GM18861 (cell line): ENCODE measurements at regions not wholly inside any gene's neighbourhood (a gene's known extent, or its start where the extent isn't known, plus 50 kb on each side); places are given as distances from the start of the nearest gene placed in this dataset.

ENCODE experiments used
- ATAC-seq: cut with Tn5 transposase; IDR thresholded peaks from one replicate; pipeline ENCODE4 v1.9.1; 2021; ENCODE audit not compliant: unreplicated experiment

DNA sequence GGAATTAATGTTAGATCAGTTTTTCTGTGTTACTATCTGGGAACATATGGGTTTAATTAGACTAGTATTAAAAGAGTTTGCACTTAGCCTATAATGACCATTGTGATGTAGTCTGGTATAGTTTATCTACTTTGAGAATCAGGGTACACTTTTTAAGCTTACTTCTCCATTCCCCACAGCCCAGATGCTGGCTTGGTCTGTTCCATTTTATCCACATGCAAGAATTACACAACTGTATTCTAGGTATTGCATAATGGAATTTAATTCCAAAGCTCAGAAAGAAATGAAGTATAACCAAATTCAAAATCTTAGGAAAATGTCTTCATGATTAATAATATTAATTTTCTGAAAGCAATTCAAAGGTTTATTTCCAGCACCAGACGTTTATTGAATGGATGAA, 122.2 kb upstream of the PDGFD start:
- ATAC-seq: no peak

DNA sequence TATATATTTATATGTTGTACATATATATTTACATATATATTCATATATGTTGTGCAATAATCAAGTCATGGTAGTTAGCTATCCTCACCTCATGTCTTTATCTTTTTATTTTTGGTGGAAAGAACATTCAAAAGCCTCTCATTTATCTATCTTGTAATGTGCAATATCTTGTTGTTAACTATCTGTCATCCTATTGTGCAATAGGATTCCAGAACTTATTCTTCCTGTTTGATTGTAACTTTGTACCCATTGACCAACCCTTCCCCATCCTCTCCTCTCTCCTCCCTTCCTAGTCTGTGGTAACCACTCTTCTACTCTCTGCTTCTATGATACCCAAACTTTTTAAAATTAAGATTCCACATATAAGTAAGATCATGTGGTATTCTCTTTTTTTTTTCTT, 115.6 kb upstream of the PDGFD start:
- no peak for ATAC-seq

DNA sequence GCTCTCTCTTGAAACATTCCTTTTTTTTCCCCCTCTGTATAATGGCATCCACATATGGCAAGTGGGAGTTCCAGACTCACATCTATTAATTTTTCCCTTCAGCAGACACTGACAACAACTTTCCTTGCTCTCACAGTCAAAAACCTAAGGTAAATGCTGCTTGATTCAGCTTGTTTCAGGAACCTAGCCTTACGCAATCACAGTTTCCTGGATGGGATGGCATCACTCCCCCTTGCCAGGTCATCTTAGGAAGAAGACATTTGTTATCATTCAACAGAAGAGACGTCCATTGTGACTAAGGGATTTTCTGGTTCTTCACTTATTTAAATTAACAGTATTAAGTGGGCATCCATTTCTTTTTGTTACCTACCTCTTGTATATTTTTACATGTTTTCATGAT, 112.0 kb upstream of the PDGFD start:
- no peak for ATAC-seq

DNA sequence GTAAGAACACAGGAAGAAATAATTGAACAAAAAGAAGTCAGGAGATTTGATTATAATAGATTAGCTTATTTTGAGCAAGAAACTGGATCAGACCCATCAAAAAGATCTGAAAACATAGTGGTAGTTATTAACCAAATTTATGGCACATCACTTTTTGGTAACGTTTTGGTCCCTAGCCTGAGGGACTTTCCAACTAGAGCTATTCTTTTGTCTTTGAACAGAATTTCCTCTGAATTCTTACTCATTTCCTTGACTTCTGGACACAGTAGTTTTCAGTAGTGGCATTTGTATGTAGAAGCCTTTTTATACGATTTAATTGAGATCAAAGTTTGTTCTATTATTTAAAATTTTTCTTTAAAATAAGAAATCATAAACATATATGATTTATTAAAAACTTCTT, 96.5 kb upstream of the PDGFD start:
- ATAC-seq: no peak

DNA sequence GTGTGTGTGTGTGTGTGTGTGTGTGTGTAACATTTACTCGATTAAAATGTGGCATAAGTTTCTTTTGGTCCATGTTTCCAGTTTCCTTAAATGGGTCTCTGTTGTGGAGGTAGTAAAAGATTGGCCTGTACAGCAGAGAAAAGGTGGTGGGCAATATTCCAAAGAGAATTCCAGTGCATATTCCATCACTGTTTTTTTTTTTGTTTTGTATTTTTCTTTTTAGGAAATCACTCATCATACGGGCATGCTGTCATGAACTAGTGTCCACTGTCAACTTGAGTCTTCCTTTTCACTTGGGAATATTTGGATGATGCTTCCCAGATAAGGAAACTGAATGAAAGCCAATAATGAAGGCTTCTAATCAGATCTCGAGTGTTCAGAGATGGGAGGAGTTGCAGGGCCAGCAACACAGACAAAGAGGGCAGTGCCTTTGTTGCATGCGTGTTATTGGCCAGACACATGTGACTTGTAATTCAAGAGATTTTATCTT, 95.2 kb upstream of the PDGFD start:
- no peak for ATAC-seq

DNA sequence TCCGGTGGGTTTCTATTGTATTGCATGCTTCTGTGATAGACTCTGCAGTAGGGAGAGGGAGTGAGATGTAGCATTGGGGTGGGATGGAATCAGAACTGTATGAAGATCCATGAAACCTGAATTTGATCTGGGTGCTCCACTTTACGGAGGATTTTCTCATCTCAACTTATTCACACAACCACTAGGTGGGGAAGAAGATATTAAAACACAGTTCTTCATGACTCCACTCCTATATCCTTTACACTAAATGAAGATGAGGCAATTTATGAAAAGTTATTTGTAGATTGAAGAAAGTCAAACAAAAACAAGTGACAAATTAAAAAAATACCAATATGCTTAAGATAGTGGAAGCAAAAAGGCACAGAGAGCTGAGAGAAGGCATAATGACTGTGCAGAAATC, 92.6 kb upstream of the PDGFD start:
- no peak for ATAC-seq

DNA sequence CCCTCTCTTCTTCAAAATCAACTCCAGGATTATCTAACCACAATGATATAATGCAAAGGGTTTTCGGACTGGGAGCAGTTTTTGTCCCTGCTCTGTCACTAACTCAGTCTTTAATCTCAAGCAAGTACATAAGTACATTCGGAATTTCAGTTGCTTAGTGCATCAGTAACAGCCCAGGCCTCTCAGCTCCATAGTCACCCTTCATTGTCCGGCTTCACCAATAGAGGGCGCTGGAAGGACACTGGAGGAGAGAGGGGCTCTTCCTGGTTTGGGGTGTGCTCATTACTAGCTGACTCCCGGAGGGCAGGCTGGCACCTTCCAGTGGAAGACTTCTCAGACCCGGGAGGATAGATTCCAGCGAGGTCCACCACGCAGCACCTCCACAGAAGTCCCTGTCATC, 90.4 kb upstream of the PDGFD start:
- ATAC-seq: peak; percentile 74

DNA sequence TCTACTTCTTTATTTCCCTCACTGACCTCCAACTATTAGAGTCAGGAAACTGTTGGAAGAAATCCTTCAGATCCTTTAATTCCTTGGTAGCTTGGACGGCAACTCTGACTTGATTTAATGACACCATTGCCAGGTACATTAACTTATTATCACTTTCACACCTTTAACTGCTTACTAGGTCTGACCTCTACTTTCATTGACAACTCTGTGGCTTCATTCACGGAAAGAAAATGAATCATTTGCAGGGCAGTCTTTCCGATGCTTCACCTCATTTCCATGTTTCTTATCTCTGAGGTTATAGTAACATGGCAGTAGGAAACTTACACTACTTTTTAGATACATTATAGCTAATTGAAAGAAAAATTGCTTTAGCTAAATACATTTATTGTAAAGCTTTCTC, 82.6 kb upstream of the PDGFD start:
- ATAC-seq: no peak

DNA sequence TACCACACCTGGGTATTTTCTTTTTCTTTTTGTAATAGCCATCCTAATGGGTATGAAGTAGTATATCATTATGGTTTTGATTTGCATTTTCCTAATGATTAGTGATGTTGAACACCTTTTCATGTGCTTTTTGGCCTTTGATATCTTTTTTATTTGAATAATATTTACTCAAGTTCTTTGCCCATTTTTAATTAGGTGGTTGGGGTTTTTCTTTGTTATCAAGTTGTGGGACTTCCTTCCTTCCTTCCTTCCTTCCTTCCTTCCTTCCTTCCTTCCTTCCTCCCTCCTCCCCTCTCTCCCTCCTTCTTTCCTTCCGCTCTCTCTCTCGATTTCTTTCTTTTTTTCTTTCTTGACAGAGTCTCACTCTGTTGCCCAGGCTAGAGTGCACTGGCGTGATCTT, 75.0 kb upstream of the PDGFD start:
- no peak for ATAC-seq

DNA sequence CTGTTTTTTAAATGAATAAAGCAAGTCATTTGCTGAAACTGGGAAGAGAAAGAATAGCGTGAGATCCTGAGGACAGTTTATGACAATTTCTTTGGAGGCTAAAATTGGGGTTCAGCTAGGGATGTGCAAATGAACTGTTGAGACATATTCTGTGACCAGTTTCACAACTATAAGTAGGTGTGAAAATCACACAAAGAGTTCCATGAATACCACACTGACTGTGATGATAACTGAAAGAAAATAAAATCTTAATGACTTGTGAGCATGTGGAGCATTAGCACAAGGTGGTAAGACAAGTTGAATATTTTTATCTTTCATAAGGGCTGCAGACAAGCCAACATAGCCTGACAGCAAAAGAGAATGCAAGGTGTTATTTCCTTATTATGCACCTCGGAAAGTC, 61.1 kb upstream of the PDGFD start:
- no peak for ATAC-seq

DNA sequence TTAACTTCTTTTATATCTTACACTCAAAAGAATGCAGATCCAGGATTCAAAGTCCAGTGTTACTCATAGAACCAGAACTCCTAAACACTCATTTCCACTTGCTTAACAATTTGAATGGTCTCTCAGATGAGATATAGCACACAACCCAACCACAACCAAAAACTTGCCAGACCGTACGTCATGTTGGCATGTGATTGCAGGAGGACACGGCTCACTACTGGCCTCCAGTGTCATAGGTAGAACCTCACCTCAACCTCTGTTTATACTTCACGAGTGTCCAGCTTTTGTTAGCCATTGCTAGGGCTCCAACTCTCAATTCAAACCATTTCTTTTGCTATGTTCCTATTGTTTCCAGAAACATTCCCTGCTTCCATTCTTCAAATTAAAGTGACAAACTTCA, 58.5 kb upstream of the PDGFD start:
- ATAC-seq: no peak

DNA sequence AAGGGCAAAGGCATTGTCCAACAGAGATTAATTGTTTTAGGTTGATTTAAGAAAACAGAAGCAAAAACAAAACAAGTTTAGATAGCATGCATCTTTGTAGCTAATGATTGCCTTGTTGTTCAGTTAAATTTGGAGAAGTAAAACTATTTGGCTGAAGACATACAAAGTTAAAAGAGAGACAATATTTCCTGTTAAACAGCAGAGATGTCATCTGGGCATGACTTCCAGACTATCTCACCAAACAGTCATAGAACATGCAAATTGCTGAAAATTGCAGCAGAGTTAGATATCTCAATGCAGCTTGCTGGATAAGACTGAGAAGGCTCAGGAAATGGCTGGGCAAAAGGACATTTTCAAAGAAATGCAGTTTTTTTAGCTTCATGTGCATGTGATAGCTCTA, 57.5 kb upstream of the PDGFD start:
- peak; percentile 67 for ATAC-seq

DNA sequence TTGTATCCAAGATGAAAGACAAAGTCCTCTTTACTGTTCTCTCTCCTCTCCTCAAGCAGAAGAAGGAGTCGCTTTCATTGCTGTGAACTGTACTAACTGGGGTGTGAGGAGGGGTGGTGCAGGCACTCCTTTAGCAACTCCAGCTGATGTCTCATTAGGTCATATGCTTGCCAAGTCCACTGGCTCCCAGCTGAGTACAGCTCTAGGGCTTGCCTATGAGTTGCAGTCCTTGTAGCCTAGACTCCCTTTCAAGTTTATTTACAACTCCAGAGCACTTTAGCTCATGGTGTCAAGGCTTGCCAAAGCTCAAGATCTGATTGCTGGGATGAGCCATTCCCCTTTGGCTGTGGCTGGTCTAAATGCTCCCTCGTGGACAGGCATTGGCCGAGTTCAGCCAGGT, 55.1 kb upstream of the PDGFD start:
- ATAC-seq: no peak

DNA sequence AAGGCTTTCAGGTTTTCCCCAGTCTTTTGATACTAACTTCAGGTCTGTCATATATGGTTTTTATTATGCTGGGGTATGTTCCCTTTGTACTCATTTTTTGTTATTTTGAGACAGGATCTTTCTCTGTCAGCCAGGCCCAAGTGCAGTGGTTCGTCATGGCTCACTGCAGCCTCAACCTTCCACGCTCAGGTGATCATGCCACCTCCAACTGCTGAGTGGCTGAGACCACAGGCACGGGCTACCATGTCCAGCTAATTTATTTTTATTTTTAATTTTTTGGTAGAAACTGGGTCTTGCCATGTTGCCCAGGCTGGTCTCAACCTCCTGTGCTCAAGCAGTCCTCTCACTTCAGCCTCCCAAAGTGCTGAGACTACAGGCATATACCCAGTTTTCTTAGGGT, 50.6 kb upstream of the PDGFD start:
- no peak for ATAC-seq
